MCF 10A (cell line): ENCODE measurements at regions not wholly inside any gene's neighbourhood (a gene's known extent, or its start where the extent isn't known, plus 50 kb on each side); places are given as distances from the start of the nearest gene placed in this dataset.

Experiments used
- BruUV-seq: library from RNA; stranded (reverse); fragments of 400-500 nt; replicated peaks from 2 replicates; lab custom pipeline; 2021; lab: Mats Ljungman, UMichigan
- CTCF ChIA-PET: fragments of 300-600 bp; sonication (Branson Sonifier 250); formaldehyde crosslinking; extraction: SDS; loops from one replicate; lab custom pipeline; 2021; ENCODE audit warnings: antibody characterized with exemption, inconsistent platforms; lab: Yijun Ruan, JAX
- POLR2A ChIA-PET: fragments of 300-600, 350-650 bp; sonication (Branson Sonifier 250); formaldehyde crosslinking; extraction: SDS; loops from one replicate; lab custom pipeline; 2020; ENCODE audit warnings: antibody characterized with exemption, inconsistent platforms; lab: Yijun Ruan, JAX
- DNase-seq: peaks from one replicate; pipeline ENCODE4 v3.0.0-alpha.2; 2018; ENCODE audit not compliant: unreplicated experiment
- H3K27ac Mint-ChIP-seq: one replicate; pipeline ENCODE4 v1.8.0; 2022; ENCODE audit warnings: mild to moderate bottlenecking, low read depth, mixed read lengths; ENCODE audit not compliant: unreplicated experiment
- H3K27me3 Mint-ChIP-seq: one replicate; pipeline ENCODE4 v1.8.0; 2022; ENCODE audit warnings: mixed read lengths; ENCODE audit not compliant: insufficient read depth, unreplicated experiment
- H3K36me3 Mint-ChIP-seq: one replicate; pipeline ENCODE4 v1.8.0; 2022; ENCODE audit warnings: mild to moderate bottlenecking, moderate library complexity, mixed read lengths; ENCODE audit not compliant: insufficient read depth, unreplicated experiment
- H3K4me1 Mint-ChIP-seq: one replicate; pipeline ENCODE4 v1.8.0; 2022; ENCODE audit warnings: mixed read lengths; ENCODE audit not compliant: insufficient read depth, unreplicated experiment
- H3K4me3 Mint-ChIP-seq: one replicate; pipeline ENCODE4 v1.8.0; 2022; ENCODE audit warnings: mild to moderate bottlenecking, moderate library complexity, mixed read lengths; ENCODE audit not compliant: unreplicated experiment
- H3K9me3 Mint-ChIP-seq: one replicate; pipeline ENCODE4 v1.8.0; 2022; ENCODE audit warnings: mixed read lengths; ENCODE audit not compliant: unreplicated experiment
- intact Hi-C: fragments of 100-400 bp; cut with micrococcal nuclease; formaldehyde crosslinking; loops from 2 replicates; pipeline ENCODE4 v1.14.1; 2022
- TF ChIP-seq, protein P1 (sequence below): fragments of 200-600 bp; IDR thresholded peaks from one replicate; pipeline ENCODE4 v1.8.0; 2022; ENCODE audit warnings: antibody characterized with exemption, mild to moderate bottlenecking; ENCODE audit not compliant: unreplicated experiment

- CTCF ChIA-PET, result interaction anchor here (0.8 kb wide), 1 partner anchor 684 kb away, joined by 4 read pairs; no protein-coding TSS in a partner anchor
- no TSS peak for BruUV-seq
- H3K36me3 Mint-ChIP-seq, result no peaks in the 10 kb centered on the region
- H3K27ac Mint-ChIP-seq, result peak overlapping the region; percentile 75
- TF ChIP-seq, protein P1, sequence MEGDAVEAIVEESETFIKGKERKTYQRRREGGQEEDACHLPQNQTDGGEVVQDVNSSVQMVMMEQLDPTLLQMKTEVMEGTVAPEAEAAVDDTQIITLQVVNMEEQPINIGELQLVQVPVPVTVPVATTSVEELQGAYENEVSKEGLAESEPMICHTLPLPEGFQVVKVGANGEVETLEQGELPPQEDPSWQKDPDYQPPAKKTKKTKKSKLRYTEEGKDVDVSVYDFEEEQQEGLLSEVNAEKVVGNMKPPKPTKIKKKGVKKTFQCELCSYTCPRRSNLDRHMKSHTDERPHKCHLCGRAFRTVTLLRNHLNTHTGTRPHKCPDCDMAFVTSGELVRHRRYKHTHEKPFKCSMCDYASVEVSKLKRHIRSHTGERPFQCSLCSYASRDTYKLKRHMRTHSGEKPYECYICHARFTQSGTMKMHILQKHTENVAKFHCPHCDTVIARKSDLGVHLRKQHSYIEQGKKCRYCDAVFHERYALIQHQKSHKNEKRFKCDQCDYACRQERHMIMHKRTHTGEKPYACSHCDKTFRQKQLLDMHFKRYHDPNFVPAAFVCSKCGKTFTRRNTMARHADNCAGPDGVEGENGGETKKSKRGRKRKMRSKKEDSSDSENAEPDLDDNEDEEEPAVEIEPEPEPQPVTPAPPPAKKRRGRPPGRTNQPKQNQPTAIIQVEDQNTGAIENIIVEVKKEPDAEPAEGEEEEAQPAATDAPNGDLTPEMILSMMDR, result no peak
- DNase-seq, result peak; percentile 92
- intact Hi-C loops, result no loop called here
- H3K4me1 Mint-ChIP-seq, result peaks cover 16% of the 10 kb centered on the region
- H3K4me3 Mint-ChIP-seq, result peak overlapping the region; percentile 33
- POLR2A ChIA-PET, result interaction anchor here (0.6 to 1.2 kb wide), 3 partner anchors 11 to 39 kb away, joined by 3 to 4 read pairs (median 3); no protein-coding TSS in a partner anchor
- no peaks in the 10 kb centered on the region for H3K27me3 Mint-ChIP-seq
- no peaks in the 10 kb centered on the region for H3K9me3 Mint-ChIP-seq
These were observed 890.7 kb upstream of the EPHA6 start for GRCh38 chr3:95923496-95924210.

DNA sequence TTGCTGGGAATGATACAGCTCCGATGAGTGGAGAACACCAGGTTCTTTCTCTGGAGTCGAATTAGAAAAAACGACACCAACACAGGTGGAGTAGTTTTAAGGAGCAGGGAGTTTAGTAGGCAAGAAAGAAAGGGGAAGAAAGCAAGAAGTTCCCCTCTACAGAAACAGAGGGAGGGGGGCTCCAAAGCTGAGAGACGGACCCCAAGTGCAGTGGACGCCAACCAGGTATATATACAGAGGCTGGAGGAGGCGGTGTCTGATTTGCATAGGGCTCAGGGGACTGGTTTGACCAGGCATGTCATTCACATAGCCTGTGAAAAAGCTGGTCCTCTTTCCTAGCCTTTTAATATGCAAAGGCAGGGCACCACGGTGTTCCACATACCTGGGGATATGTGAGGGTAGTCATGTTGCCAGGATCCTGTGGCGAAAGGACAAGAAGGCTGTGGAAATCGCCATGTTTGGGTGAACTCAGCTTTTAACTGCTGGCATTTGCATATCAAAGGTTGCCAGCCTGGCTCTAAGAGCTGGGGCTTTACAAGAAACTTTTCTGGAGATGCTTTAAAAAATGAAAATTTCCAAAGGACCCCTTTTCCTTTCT, 887.4 kb upstream of the EPHA6 start:
- Mint-ChIP-seq H3K27ac (no peak overlapping the region), H3K9me3 (no peaks in the 10 kb centered on the region), H3K36me3 (no peaks in the 10 kb centered on the region), H3K27me3 (no peaks in the 10 kb centered on the region), H3K4me3 (no peak overlapping the region), H3K4me1 (peaks cover 16% of the 10 kb centered on the region)
- ChIA-PET POLR2A (no interaction called here), CTCF (interaction anchor here (0.6 kb wide), 2 partner anchors 13 to 16 kb away, joined by 3 read pairs; no protein-coding TSS in a partner anchor)
- intact Hi-C loops, result no loop called here
- no peak for DNase-seq
- BruUV-seq, result no TSS peak
- TF ChIP-seq, protein P1, result no peak

GRCh38 chr3:95934181-95934580, 880.2 kb upstream of the EPHA6 start:
- Mint-ChIP-seq H3K27ac (no peak overlapping the region), H3K4me1 (no peaks in the 10 kb centered on the region), H3K36me3 (no peaks in the 10 kb centered on the region), H3K4me3 (no peak overlapping the region), H3K27me3 (no peaks in the 10 kb centered on the region), H3K9me3 (no peaks in the 10 kb centered on the region)
- POLR2A ChIA-PET, result no interaction called here
- intact Hi-C loops, result no loop called here
- no peak for DNase-seq
- BruUV-seq, result no TSS peak
- TF ChIP-seq, protein P1, result no peak
- CTCF ChIA-PET, result no interaction called here

DNA sequence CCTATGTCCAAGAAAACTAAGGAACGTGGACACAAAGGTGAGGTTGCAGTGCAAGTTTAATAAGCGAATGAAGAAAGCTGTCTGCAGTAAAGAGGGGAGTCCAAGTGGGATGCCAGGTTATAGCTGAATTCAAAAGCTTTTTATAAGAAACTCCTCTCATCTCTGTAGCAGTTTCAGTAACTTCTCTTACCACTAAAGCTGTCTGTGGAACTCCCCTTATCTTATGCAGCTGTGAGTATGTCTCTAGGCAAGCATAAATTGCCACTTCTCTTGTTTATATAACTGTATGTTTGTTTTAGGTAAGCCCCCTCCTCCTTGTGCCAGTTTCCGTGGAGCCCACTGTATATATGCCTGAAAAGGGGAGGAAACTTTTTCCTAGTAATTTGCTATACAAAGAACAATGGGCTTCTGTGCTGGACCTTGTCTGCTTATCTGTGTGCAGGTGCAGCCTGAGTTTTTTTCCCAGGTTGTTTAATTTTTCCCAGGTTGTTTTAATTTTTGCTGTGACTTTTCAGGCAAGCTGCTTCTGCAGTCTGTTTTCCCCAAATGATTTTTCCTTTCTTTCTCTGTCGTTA, 875.1 kb upstream of the EPHA6 start:
- no peak for DNase-seq
- Mint-ChIP-seq H3K36me3 (no peaks in the 10 kb centered on the region), H3K9me3 (peaks cover 7% of the 10 kb centered on the region), H3K27me3 (no peaks in the 10 kb centered on the region), H3K27ac (no peak overlapping the region), H3K4me3 (no peak overlapping the region), H3K4me1 (no peaks in the 10 kb centered on the region)
- POLR2A ChIA-PET, result no interaction called here
- intact Hi-C loops, result no loop called here
- BruUV-seq, result no TSS peak
- TF ChIP-seq, protein P1, result no peak
- CTCF ChIA-PET, result no interaction called here
